ENCODE measurements at regions not wholly inside any gene's neighbourhood (a gene's known extent, or its start where the extent isn't known, plus 50 kb on each side); places are given as distances from the start of the nearest gene placed in this dataset.

- TF ChIP-seq CTCF (IDR thresholded peaks at IDR 0.05) = no peak
- TF ChIP-seq EP300 (IDR thresholded peaks at IDR 0.05) = no peak
- no peak for TF ChIP-seq POLR2AphosphoS5 (IDR thresholded peaks at IDR 0.05)
These were observed 58.2 kb upstream of the SLC25A13 start for GRCh38 chr7:96380111-96380512.

Data from sigmoid colon (tissue), 4 donors.